DMS79 (cell line): ENCODE measurements at regions not wholly inside any gene's neighbourhood (a gene's known extent, or its start where the extent isn't known, plus 50 kb on each side); places are given as distances from the start of the nearest gene placed in this dataset.

ENCODE experiments used
- DNase-seq: peaks from one replicate; lab custom pipeline; 2025; lab: John Stamatoyannopoulos, UW

GRCh38 chr2:190783513-190784263 lies 96.9 kb upstream of the GLS start:
- DNase-seq: no peak

DNA sequence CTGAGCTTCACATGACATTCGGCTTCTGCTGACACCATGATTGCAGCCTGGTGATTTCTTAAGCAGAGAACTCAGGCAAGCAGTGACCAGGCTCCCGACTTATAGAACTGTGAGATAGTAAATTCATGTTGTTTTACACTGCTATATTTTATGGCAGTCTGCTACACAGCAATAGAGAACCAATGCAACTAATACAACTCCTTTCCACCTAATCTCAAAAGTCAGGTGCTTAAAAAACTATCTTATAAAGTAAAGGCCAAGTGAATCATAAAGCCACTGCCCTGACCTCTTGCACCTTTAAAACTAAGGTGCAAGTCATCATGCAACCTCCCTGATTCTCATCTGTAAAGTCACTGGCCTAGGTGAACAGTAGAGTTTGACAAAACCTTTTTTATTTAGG lies 95.3 kb upstream of the GLS start:
- DNase-seq: no peak

GRCh38 chr2:190786404-190787166 lies 94.0 kb upstream of the GLS start:
- no peak for DNase-seq

- no peak for DNase-seq
These were observed 92.8 kb upstream of the GLS start for GRCh38 chr2:190787743-190788235.

- no peak for DNase-seq
These were observed 91.3 kb upstream of the GLS start for GRCh38 chr2:190789074-190790004.

GRCh38 chr2:190791347-190791975 lies 89.2 kb upstream of the GLS start:
- DNase-seq: no peak

- no peak for DNase-seq
These were observed 88.5 kb upstream of the GLS start for GRCh38 chr2:190791976-190792575.

DNA sequence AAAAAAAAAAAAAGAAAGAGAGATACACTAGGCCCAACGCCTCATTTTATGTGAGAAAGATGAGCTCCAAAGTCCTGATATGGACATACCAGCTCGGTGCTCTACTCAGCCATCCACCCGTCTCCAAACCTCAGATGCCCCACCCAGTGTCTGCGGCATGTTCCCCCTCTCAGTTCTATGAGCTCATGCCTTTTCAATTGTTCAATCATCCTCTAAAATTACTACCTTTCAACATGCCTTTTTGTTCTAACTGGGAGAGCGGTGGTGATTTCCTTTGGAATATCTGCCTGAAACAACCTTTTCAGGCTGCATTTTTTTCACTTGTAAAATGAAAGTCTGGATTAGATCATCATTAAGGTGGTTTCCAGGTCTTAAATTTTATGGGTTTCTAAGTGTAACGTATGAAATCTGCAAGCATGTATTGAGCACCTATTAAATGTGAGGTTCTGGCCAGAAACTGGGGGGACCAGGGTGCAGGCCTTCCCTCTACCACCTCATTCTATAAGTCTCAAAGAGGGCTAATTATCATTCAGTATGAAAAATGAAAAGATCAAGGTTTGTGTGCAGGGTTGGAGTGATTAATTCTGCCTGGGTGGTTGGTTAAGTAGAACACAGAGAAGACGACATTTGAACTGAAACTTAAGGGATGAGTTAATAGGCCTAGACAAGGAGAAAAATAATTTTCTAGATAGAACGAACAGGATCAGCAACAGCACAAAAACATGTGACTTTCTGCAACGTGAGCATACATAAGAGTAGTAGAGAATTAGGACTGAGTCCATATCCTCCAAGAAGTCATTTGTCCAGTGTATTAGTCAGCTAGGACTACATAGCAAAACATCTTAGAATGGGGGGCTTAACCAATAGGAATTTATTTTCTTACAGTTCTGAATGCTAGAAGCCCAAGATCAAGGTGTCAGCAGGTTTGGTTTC lies 87.4 kb upstream of the GLS start:
- no peak for DNase-seq

- no peak for DNase-seq
These were observed 86.2 kb upstream of the GLS start for GRCh38 chr2:190794377-190794776.

GRCh38 chr2:190794790-190795189 lies 85.8 kb upstream of the GLS start:
- DNase-seq: no peak

DNA sequence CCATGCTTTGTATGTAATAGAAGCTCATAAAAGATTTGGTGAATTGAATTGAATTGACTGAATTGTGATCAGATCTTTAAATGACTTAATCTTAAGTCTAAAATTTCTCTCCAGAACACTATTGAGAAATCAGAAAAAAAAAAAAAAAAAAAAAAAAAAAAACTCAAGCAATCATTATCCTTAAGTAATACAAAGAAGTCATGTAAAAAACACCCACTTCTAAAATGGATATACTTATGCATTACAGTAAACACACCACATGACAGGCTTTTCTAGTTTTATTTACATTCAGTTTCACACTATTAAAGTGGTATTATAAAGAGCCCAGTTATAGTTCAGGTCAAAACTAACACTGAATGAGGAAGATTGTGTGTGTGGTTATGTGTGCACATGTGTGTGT lies 84.9 kb upstream of the GLS start:
- no peak for DNase-seq

- no peak for DNase-seq
These were observed 80.6 kb upstream of the GLS start for GRCh38 chr2:190799999-190800398.

DNA sequence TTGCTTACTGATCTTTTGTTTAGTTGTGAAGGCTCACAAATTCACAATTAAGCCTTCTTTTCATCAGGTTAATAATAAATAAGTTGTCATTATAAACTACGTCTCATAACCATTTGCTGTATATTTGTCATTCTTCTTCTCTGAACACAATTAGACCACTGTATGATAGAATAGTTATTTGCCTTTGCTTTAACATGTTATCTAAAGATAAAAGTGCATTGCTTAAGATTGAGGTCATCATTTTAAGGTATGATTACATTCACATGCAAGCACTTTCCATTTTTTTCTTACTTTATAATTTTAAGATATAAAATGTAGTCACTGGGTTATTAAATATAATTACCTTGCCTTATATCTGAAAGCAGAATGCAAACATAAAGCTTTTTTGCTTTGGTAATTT lies 80.1 kb upstream of the GLS start:
- DNase-seq: no peak

DNA sequence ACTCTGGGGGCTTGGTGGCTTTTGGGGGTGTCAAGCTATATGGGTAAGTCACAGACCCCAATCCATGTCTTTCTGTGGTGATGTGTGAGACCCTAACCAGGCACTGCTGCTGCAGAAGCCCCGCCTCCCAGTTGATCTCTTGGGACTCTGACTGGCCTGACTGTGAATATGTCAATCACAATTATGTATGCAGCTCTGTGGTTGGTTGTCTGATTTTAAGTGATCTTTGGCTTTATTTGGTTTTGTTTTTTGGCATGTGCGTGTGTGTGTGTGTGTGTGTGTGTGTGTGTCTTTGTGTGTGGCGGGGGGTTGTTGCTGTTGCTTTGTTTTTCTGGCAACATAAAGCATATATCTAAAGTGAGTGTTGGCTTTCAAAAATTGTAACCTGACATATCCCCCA lies 78.5 kb upstream of the GLS start:
- no peak for DNase-seq

DNA sequence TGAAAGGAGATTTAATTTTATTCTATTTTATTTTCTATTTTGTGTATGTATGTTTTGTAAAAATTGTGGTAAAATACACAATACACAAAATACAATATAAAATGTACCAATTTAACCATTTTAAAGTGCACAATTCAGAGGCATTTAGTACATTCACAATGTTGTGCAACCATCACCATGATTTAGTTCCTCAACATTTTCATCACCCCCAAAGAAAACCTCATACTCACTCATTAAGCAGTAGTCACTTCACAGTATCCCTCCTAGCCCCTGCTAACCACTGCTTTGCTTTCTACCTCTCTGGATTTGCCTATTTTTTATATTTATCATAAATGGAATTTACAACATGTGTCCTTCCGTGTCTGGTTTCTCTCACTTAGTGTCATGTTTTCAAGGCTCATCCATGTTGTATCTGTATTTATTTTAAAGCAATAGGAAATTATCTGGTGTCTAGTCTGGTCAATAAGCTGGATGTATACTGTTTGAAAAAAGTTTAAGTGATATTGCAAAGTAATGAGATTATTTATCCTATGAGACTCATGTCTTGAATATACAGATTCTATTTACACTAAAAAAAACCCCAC lies 77.9 kb upstream of the GLS start:
- DNase-seq: no peak

GRCh38 chr2:190804182-190804795 lies 76.3 kb upstream of the GLS start:
- no peak for DNase-seq

DNA sequence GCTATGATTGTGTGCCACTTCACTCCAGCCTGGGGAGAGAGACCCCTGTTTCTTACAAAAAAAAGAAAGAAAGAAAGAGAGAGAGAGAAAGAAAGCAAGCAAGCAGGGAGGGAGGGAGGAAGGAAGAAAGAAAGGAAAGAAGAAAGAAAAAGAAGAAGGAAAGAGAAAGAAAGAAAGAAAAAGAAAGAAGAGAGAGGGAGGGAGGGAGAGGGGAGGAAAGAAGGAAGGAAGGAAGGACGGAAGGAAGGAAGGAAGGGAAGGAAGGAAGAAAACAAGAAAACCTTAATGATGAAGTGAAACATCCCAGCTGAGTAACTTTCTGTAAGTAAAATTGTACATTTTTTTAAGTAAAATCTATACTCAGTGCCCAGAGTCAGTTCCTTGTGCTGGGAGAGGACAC lies 75.5 kb upstream of the GLS start:
- no peak for DNase-seq

GRCh38 chr2:190805843-190806242 lies 74.8 kb upstream of the GLS start:
- DNase-seq: no peak

DNA sequence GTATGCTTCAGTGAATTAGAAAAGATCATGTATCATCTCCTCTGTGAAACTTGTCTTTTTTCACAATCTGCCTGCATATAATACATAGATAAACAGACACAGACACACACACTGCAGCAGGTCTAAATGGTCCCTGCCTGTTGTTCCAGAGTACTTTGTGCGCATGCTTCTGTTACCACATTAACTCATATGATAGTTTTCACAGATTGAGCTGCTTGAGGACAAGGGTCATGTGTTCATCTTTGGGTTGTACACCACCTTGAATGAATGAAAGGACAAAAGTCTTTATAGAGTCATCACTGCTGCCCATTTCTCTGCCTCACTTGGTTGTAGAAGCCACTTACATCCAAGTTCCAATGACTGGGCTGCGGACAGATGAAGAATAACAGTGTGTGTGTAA lies 72.7 kb upstream of the GLS start:
- no peak for DNase-seq
